ENCODE measurements at regions not wholly inside any gene's neighbourhood (a gene's known extent, or its start where the extent isn't known, plus 50 kb on each side); places are given as distances from the start of the nearest gene placed in this dataset.

DNA sequence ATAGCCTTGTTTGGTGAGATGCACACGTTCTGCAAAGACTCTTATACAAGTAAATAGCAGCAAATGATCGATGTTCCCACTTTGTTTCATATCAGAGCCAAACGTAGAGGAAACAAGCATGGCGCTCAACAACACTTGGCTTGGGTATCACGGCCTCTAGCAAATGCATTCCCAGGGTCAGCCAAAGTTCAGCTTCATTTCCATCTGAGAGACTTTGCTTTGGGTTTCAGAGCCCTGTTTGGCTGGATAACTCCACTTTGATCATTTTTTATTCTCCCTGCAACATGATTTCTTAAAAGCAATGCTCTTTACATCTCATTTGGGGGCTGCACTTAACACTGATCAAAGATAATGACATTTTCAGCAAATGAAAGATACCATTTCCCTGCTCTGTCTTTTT, 199.2 kb upstream of the FAM9B start:
- no peak for TF ChIP-seq POLR2AphosphoS5 (IDR thresholded peaks at IDR 0.05; ENCODE audit: low read depth, low read length)
- TF ChIP-seq TAF1 (IDR thresholded peaks at IDR 0.05; ENCODE audit: borderline replicate concordance, insufficient read depth, low read length): no peak
